Spleen (tissue), 11 donors: ENCODE measurements at regions not wholly inside any gene's neighbourhood (a gene's known extent, or its start where the extent isn't known, plus 50 kb on each side); places are given as distances from the start of the nearest gene placed in this dataset.

Source experiments
- DNase-seq: peaks from one replicate; pipeline ENCODE4 v3.0.0-alpha.2; 2020
- H3K27ac ChIP-seq, 8 donors: fragments of 200-600 bp; sonication (generic) in 7 of 8; 1 replicate in 4 of 8; 2 replicates in 4 of 8; pipeline versions ENCODE4 v1.5.0 to v1.8.0; 2016 to 2021; ENCODE audit warnings: inconsistent platforms in 4 of 8, mild to moderate bottlenecking in 4 of 8, moderate library complexity in 1 of 8
- H3K27me3 ChIP-seq, 7 donors: fragments of 200-600 bp; sonication (generic) in 6 of 7; replicated peaks in 1 of 7; 1 replicate in 4 of 7; 2 replicates in 3 of 7; pipeline versions ENCODE4 v1.5.0 to v1.8.0; 2016 to 2021; ENCODE audit warnings: inconsistent platforms in 3 of 7, mild to moderate bottlenecking in 1 of 7
- H3K36me3 ChIP-seq, 6 donors: fragments of 200-600 bp; sonication (generic) in 5 of 6; 1 replicate in 4 of 6; 2 replicates in 2 of 6; pipeline versions ENCODE4 v1.5.0 to v1.8.0; 2016 to 2021; ENCODE audit warnings: inconsistent platforms in 2 of 6
- H3K4me1 ChIP-seq, 6 donors: fragments of 200-600 bp; sonication (generic) in 5 of 6; 1 replicate in 3 of 6; 2 replicates in 3 of 6; pipeline versions ENCODE4 v1.5.0 to v1.8.0; 2016 to 2021; ENCODE audit warnings: inconsistent platforms in 3 of 6
- H3K4me3 ChIP-seq, 8 donors: fragments of 200-600 bp; sonication (generic) in 7 of 8; 1 replicate in 4 of 8; 2 replicates in 4 of 8; pipeline versions ENCODE4 v1.5.0 to v1.8.0; 2016 to 2021; ENCODE audit warnings: inconsistent platforms in 4 of 8, mild to moderate bottlenecking in 4 of 8, moderate library complexity in 2 of 8
- H3K9me3 ChIP-seq, 8 donors: fragments of 200-600 bp; sonication (generic) in 7 of 8; 1 replicate in 4 of 8; 2 replicates in 4 of 8; pipeline versions ENCODE4 v1.5.0 to v1.8.0; 2016 to 2021; ENCODE audit warnings: inconsistent platforms in 4 of 8
- CTCF ChIP-seq, 11 experiments: fragments of 200-600 bp in 7 of 11; fragments of 450-650 bp in 4 of 11; sonication (generic) in 4 of 11; IDR thresholded peaks in 8 of 11; conservative IDR thresholded peaks in 3 of 11; 1 replicate in 7 of 11; 2 replicates in 4 of 11; pipeline versions ENCODE4 v1.4.0 to v1.8.0; 2016 to 2021; ENCODE audit warnings: antibody characterized with exemption in 11 of 11, inconsistent platforms in 4 of 11, mild to moderate bottlenecking in 1 of 11
- POLR2A ChIP-seq, 3 donors: fragments of 450-650 bp; IDR thresholded peaks; one replicate each; pipeline ENCODE4 v1.5.1; 2017; ENCODE audit warnings: antibody characterized with exemption in 3 of 3, mild to moderate bottlenecking in 1 of 3
- POLR2AphosphoS5 ChIP-seq, 3 donors: sonication (generic); formaldehyde crosslinking; IDR thresholded peaks; one replicate each; pipeline ENCODE4 v1.5.1; 2017; ENCODE audit warnings: antibody characterized with exemption in 3 of 3
- WGBS, 5 donors: extraction: QIAGEN DNeasy Blood & Tissue Kit in 3 of 5; methylation state at CpG; one replicate each; pipeline versions ENCODE4 v1.1.5 to v1.1.7; 2013 to 2018; 5-methylcytosine and 5-hydroxymethylcytosine counted together
- intact Hi-C: fragments of 100-400 bp; cut with DNase I; formaldehyde crosslinking; loops from one replicate; pipeline ENCODE4 v1.15.0; 2023; ENCODE audit warnings: low total_unique reads
- donor health status: healthy with polysubstance abuse.
- donor health status: DM: no; HTN: no; CAD: no; lungs with moderate emphysema.
- donor health status: DM: no; HTN: no; CAD: no.
- donor health status: Bipolar disorder and iron deficiency.
- donor health status: healthy.
- donor health status: DM: no; HTN: no; CAD: no.
- donor health status: DM: yes; HTN: yes; CAD: no.

- H3K4me1 ChIP-seq = no peaks in the 10 kb centered on the region
- no peak for DNase-seq
- intact Hi-C loops = no loop called here
- H3K27ac ChIP-seq = no peak overlapping the region
- no peak overlapping the region for H3K4me3 ChIP-seq
- no peaks in the 10 kb centered on the region for H3K36me3 ChIP-seq
- TF ChIP-seq POLR2A (IDR thresholded peaks at IDR 0.05) (no peak), CTCF (IDR thresholded peaks at IDR 0.05 in 8 of 11, conservative IDR thresholded peaks at IDR 0.05 in 3 of 11) (no peak), POLR2AphosphoS5 (IDR thresholded peaks at IDR 0.05) (no peak)
- peaks cover 5 to 40% (median 27%) of the 10 kb centered on the region in 8 donors for H3K9me3 ChIP-seq
- no peaks in the 10 kb centered on the region for H3K27me3 ChIP-seq
- WGBS, 5 donors = 83 to 89% (median 87%) methylated on average over 4 of the region's 4 CpGs
These were observed 794.8 kb upstream of the SEL1L start for GRCh38 chr14:82328442-82328841.

GRCh38 chr14:82341261-82341810, 807.7 kb upstream of the SEL1L start:
- H3K4me1 ChIP-seq = no peaks in the 10 kb centered on the region
- DNase-seq = no peak
- intact Hi-C loops = no loop called here
- no peak overlapping the region for H3K4me3 ChIP-seq
- TF ChIP-seq POLR2AphosphoS5 (IDR thresholded peaks at IDR 0.05) = no peak
- H3K27ac ChIP-seq = no peak overlapping the region
- 62 to 75% (median 71%) methylated on average over 2 of the region's 2 CpGs for WGBS, 5 donors
- no peaks in the 10 kb centered on the region for H3K36me3 ChIP-seq
- peaks cover 0 to 18% (median 3%) of the 10 kb centered on the region in 8 donors for H3K9me3 ChIP-seq
- H3K27me3 ChIP-seq = no peaks in the 10 kb centered on the region

GRCh38 chr14:82342596-82342995, 808.9 kb upstream of the SEL1L start:
- H3K36me3 ChIP-seq = no peaks in the 10 kb centered on the region
- TF ChIP-seq POLR2A (IDR thresholded peaks at IDR 0.05) (no peak), CTCF (IDR thresholded peaks at IDR 0.05 in 8 of 11, conservative IDR thresholded peaks at IDR 0.05 in 3 of 11) (no peak), POLR2AphosphoS5 (IDR thresholded peaks at IDR 0.05) (no peak)
- DNase-seq = no peak
- no peaks in the 10 kb centered on the region for H3K4me1 ChIP-seq
- H3K9me3 ChIP-seq = peaks cover 0 to 19% (median 3%) of the 10 kb centered on the region in 8 donors
- no peaks in the 10 kb centered on the region for H3K27me3 ChIP-seq
- no peak overlapping the region for H3K27ac ChIP-seq
- intact Hi-C loops = no loop called here
- no peak overlapping the region for H3K4me3 ChIP-seq

GRCh38 chr14:82345184-82345583, 811.5 kb upstream of the SEL1L start:
- Histone ChIP-seq H3K4me1 (no peaks in the 10 kb centered on the region), H3K27ac (no peak overlapping the region), H3K36me3 (no peaks in the 10 kb centered on the region), H3K4me3 (no peak overlapping the region), H3K27me3 (no peaks in the 10 kb centered on the region), H3K9me3 (peaks cover 0 to 19% (median 3%) of the 10 kb centered on the region in 8 donors)
- intact Hi-C loops = no loop called here
- no peak for DNase-seq
- TF ChIP-seq POLR2AphosphoS5 (IDR thresholded peaks at IDR 0.05) (no peak), CTCF (IDR thresholded peaks at IDR 0.05 in 8 of 11, conservative IDR thresholded peaks at IDR 0.05 in 3 of 11) (no peak), POLR2A (IDR thresholded peaks at IDR 0.05) (no peak)

DNA sequence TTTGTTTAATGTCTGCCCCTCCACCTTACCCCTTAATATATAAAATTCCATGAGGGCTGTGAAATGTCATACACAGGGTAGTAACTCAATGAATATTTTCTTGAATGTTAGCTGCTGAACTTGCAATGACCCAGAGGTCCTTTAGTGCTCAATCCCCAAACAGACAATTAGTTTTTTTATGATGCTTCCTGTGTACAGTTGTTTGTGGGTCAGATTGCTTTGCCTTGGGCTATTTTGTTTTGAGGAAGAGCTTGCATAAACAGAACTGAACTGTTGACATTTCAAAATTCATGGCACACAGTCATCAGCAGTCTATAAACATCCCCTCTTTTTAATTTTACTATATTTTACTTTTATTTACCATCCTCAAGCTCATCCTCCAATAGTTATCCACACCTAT, 820.5 kb upstream of the SEL1L start:
- DNase-seq = no peak

More for the DNA sequence above, 820.5 kb upstream of the SEL1L start:
- Histone ChIP-seq H3K36me3 (no peaks in the 10 kb centered on the region), H3K27ac (no peak overlapping the region), H3K27me3 (no peaks in the 10 kb centered on the region), H3K4me3 (no peak overlapping the region), H3K4me1 (no peaks in the 10 kb centered on the region), H3K9me3 (peaks cover 0 to 26% (median 18%) of the 10 kb centered on the region in 8 donors)
- intact Hi-C loops = no loop called here
- no peak for TF ChIP-seq POLR2A (IDR thresholded peaks at IDR 0.05)
- no peak for TF ChIP-seq CTCF (IDR thresholded peaks at IDR 0.05 in 8 of 11, conservative IDR thresholded peaks at IDR 0.05 in 3 of 11)
- TF ChIP-seq POLR2AphosphoS5 (IDR thresholded peaks at IDR 0.05) = no peak
